Panc1 (cell line): ENCODE measurements at regions not wholly inside any gene's neighbourhood (a gene's known extent, or its start where the extent isn't known, plus 50 kb on each side); places are given as distances from the start of the nearest gene placed in this dataset.
"Not testable (repeated sequence)": the region's sequence is repeated elsewhere in the genome, so short reads cannot be mapped to it uniquely, and the experiment has no call there.

ENCODE experiments used
- ATAC-seq: fragments of 200-7000 bp; cut with Tn5 transposase; 2 replicates; pipeline ENCODE4 v1.9.1; 2020; ENCODE audit warnings: mild to moderate bottlenecking, moderate library complexity
- BruUV-seq: library from RNA; stranded (reverse); fragments of 400-500 nt; replicated peaks from 2 replicates; lab custom pipeline; 2021; lab: Mats Ljungman, UMichigan
- CTCF ChIA-PET: fragments of 300-600 bp; sonication (Branson Sonifier 250); formaldehyde crosslinking; loops from one replicate; lab custom pipeline; 2022; ENCODE audit warnings: antibody characterized with exemption; lab: Charles Lee
- POLR2A ChIA-PET: fragments of 300-600 bp; sonication (Branson Sonifier 250); formaldehyde crosslinking; loops from one replicate; lab custom pipeline; 2022; ENCODE audit warnings: antibody characterized with exemption; lab: Charles Lee
- DNase-seq: peaks from one replicate; pipeline ENCODE4 v3.0.0-alpha.2; 2010; ENCODE audit warnings: low read depth, low spot score
- H3K27ac ChIP-seq: 2 replicates; pipeline ENCODE4 v1.5.1; 2011; ENCODE audit warnings: mild to moderate bottlenecking, low read length, inconsistent platforms
- H3K27me3 ChIP-seq: fragments of 200-500 bp; sonication (Bioruptor generic); 2 replicates; pipeline ENCODE4 v1.6.0; 2014; ENCODE audit warnings: low read length, inconsistent platforms; ENCODE audit not compliant: control insufficient read depth, insufficient read depth
- H3K36me3 ChIP-seq: fragments of 200-500 bp; sonication (Bioruptor generic); 2 replicates; pipeline ENCODE4 v1.5.1; 2014; ENCODE audit warnings: inconsistent platforms, mild to moderate bottlenecking, low read length, moderate library complexity; ENCODE audit not compliant: control insufficient read depth, insufficient read depth
- H3K4me1 ChIP-seq: 2 replicates; pipeline ENCODE4 v1.5.1; 2011; ENCODE audit warnings: inconsistent platforms, mild to moderate bottlenecking, low read length, moderate library complexity; ENCODE audit not compliant: control insufficient read depth, insufficient read depth
- H3K4me3 ChIP-seq, 2 experiments: 2 replicates each; pipeline ENCODE4 v1.5.1; 2011 to 2012; ENCODE audit warnings: low read depth in 2 of 2, low read length in 2 of 2, mild to moderate bottlenecking in 2 of 2, inconsistent platforms in 1 of 2, moderate library complexity in 1 of 2
- H3K9me3 ChIP-seq: fragments of 200-500 bp; sonication (Bioruptor generic); 2 replicates; pipeline ENCODE4 v1.5.1; 2014; ENCODE audit warnings: low read depth, mild to moderate bottlenecking, inconsistent platforms, low read length, moderate library complexity; ENCODE audit not compliant: control insufficient read depth, insufficient read depth
- CTCF ChIP-seq: fragments of 450-650 bp; IDR thresholded peaks from 2 replicates; pipeline ENCODE4 v1.5.1; 2017; ENCODE audit warnings: mild to moderate bottlenecking
- POLR2AphosphoS5 ChIP-seq: IDR thresholded peaks from 2 replicates; pipeline ENCODE4 v1.6.1; 2012; ENCODE audit warnings: mild to moderate bottlenecking, low read depth, low read length, moderate library complexity
- SIN3A ChIP-seq: IDR thresholded peaks from 2 replicates; pipeline ENCODE4 v1.6.1; 2012; ENCODE audit warnings: low read depth, mild to moderate bottlenecking, low read length, moderate library complexity, borderline replicate concordance; ENCODE audit not compliant: insufficient read depth
- TCF7L2 ChIP-seq: IDR thresholded peaks from 2 replicates; pipeline ENCODE4 v1.6.1; 2011; ENCODE audit warnings: mild to moderate bottlenecking, low read depth, low read length, inconsistent platforms
- in situ Hi-C: cut with HindIII; loops from 2 replicates; pipeline ENCODE4 v1.10.0; 2016; ENCODE audit warnings: low sequenced_read_pairs, low pct_unique_long_range_greater_than_20kb
- intact Hi-C: fragments of 100-400 bp; cut with micrococcal nuclease; formaldehyde crosslinking; loops from one replicate; pipeline ENCODE4 v1.10.0; 2022; ENCODE audit not compliant: unreplicated experiment
- TF ChIP-seq, protein P1 (sequence below), 2 experiments: IDR thresholded peaks; 2 replicates each; pipeline ENCODE4 v1.6.1; 2011 to 2012; ENCODE audit warnings: low read depth in 2 of 2, control low read depth in 1 of 2, low read length in 1 of 2, mild to moderate bottlenecking in 1 of 2, moderate library complexity in 1 of 2; ENCODE audit not compliant: insufficient read depth in 1 of 2

DNA sequence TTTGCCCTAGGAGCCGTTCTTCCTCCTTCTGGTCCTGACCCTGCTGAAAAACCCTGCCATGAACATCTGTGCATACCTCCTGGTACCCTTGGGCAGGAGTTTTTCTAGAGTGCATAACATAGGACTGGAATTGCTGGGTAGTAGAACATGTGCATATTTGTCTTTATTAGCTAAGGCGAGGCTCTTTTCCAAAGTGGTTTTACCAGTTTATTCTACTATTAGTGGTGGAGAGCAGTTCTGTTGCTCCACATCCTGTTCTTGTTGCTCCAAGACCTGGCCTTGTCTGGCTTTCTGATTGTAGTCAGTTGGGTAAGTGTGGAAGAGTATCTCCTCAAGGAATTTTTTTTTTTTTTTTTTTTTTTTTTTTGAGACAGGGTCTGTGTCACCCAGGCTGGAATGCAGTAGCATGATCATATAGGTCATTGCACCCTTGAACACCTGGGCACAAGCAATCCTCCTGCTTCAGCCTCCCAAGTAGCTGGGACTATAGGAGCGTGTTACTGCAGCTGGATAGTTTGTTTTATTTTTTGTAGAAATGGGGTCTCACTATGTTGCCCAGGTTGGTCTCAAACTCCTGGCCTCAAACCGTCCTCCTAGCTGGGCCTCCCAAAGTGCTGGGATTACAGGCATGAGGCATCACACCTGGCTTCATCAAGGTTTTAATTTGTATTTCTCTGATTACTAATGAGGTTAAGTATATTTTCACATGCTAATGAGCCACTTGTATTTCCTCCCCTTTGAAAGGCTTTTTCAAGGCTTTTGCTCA lies 85.2 kb downstream of the SPRY4 start:
- CTCF ChIA-PET = interaction anchor here (0.7 kb wide), 1 partner anchor 649 kb away, joined by 9 read pairs; no protein-coding TSS in a partner anchor
- H3K27me3 ChIP-seq = no peaks in the 10 kb centered on the region
- DNase-seq (no peak), ATAC-seq (no peak)
- no peaks in the 10 kb centered on the region for H3K9me3 ChIP-seq
- intact Hi-C loops (no loop called here), in situ Hi-C loops (no loop called here)
- TF ChIP-seq POLR2AphosphoS5 (no peak), CTCF (no peak), TCF7L2 (no peak), SIN3A (no peak)
- TF ChIP-seq, protein P1, sequence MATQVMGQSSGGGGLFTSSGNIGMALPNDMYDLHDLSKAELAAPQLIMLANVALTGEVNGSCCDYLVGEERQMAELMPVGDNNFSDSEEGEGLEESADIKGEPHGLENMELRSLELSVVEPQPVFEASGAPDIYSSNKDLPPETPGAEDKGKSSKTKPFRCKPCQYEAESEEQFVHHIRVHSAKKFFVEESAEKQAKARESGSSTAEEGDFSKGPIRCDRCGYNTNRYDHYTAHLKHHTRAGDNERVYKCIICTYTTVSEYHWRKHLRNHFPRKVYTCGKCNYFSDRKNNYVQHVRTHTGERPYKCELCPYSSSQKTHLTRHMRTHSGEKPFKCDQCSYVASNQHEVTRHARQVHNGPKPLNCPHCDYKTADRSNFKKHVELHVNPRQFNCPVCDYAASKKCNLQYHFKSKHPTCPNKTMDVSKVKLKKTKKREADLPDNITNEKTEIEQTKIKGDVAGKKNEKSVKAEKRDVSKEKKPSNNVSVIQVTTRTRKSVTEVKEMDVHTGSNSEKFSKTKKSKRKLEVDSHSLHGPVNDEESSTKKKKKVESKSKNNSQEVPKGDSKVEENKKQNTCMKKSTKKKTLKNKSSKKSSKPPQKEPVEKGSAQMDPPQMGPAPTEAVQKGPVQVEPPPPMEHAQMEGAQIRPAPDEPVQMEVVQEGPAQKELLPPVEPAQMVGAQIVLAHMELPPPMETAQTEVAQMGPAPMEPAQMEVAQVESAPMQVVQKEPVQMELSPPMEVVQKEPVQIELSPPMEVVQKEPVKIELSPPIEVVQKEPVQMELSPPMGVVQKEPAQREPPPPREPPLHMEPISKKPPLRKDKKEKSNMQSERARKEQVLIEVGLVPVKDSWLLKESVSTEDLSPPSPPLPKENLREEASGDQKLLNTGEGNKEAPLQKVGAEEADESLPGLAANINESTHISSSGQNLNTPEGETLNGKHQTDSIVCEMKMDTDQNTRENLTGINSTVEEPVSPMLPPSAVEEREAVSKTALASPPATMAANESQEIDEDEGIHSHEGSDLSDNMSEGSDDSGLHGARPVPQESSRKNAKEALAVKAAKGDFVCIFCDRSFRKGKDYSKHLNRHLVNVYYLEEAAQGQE (IDR thresholded peaks at IDR 0.05; ENCODE audit: insufficient read depth in 1 of 2, low read depth in 2 of 2, low read length in 1 of 2) = no peak
- H3K27ac ChIP-seq = no peak overlapping the region
- no TSS peak for BruUV-seq
- H3K4me1 ChIP-seq = no peaks in the 10 kb centered on the region
- H3K4me3 ChIP-seq = no peak overlapping the region
- no peaks in the 10 kb centered on the region for H3K36me3 ChIP-seq
- POLR2A ChIA-PET = no interaction called here

DNA sequence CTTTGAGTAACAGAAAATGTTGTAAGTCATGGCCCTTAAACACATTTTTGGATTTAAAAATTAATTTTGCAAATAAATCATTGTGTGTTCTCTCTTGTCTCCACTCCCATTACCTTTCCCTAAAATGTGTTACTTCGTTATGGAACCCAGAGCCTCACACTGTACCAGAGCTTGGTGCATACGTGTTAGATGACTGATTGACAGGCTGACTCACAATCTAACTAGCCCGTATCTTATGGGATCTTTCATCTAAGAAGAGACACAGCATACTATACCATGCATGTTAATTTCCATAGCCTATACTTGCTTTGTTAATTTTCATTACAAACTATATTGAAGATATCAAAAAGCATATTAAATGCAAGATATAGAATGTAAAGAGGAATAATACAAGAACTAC lies 87.1 kb downstream of the SPRY4 start:
- no TSS peak for BruUV-seq
- Histone ChIP-seq H3K4me3 (no peak overlapping the region), H3K4me1 (no peaks in the 10 kb centered on the region), H3K36me3 (no peaks in the 10 kb centered on the region), H3K27me3 (no peaks in the 10 kb centered on the region), H3K9me3 (no peaks in the 10 kb centered on the region), H3K27ac (no peak overlapping the region)
- DNase-seq (no peak), ATAC-seq (no peak)
- ChIA-PET CTCF (no interaction called here), POLR2A (no interaction called here)
- intact Hi-C loops (no loop called here), in situ Hi-C loops (no loop called here)
- TF ChIP-seq CTCF = no peak
- no peak for TF ChIP-seq POLR2AphosphoS5
- no peak for TF ChIP-seq SIN3A
- no peak for TF ChIP-seq TCF7L2

- BruUV-seq, POLR2A ChIA-PET, CTCF ChIA-PET, H3K4me3 ChIP-seq, H3K9me3 ChIP-seq, ATAC-seq, H3K27ac ChIP-seq, H3K36me3 ChIP-seq, DNase-seq, H3K4me1 ChIP-seq, intact Hi-C loops, in situ Hi-C loops, H3K27me3 ChIP-seq: not testable (repeated sequence)
Measured at GRCh38 chr5:142236673-142237290, 88.0 kb downstream of the SPRY4 start.
